NT2/D1 (cell line): ENCODE measurements at regions not wholly inside any gene's neighbourhood (a gene's known extent, or its start where the extent isn't known, plus 50 kb on each side); places are given as distances from the start of the nearest gene placed in this dataset.
"Not testable (repeated sequence)": the region's sequence is repeated elsewhere in the genome, so short reads cannot be mapped to it uniquely, and the experiment has no call there.

Source experiments
- DNase-seq: peaks from one replicate; pipeline ENCODE4 v3.0.0-alpha.2; 2011; ENCODE audit warnings: low read depth, low spot score
- H3K27me3 ChIP-seq: 2 replicates; pipeline ENCODE4 v1.6.0; 2011; ENCODE audit warnings: mild to moderate bottlenecking; ENCODE audit not compliant: insufficient read length, insufficient read depth
- H3K36me3 ChIP-seq: 2 replicates; pipeline ENCODE4 v1.6.1; 2011; ENCODE audit warnings: mild to moderate bottlenecking, low read length, mixed read lengths; ENCODE audit not compliant: insufficient read depth, insufficient read length
- H3K4me1 ChIP-seq: 2 replicates; pipeline ENCODE4 v1.5.1; 2011; ENCODE audit not compliant: insufficient read depth, insufficient read length
- H3K4me3 ChIP-seq: 2 replicates; pipeline ENCODE4 v1.5.1; 2011; ENCODE audit warnings: low read depth; ENCODE audit not compliant: insufficient read length
- H3K9ac ChIP-seq: 2 replicates; pipeline ENCODE4 v1.6.0; 2011; ENCODE audit warnings: low read depth; ENCODE audit not compliant: insufficient read length
- H3K9me3 ChIP-seq: 2 replicates; pipeline ENCODE4 v1.5.1; 2011; ENCODE audit warnings: mild to moderate bottlenecking, low read length; ENCODE audit not compliant: insufficient read depth
- SUZ12 ChIP-seq: IDR thresholded peaks from 2 replicates; pipeline ENCODE4 v1.6.1; 2011; ENCODE audit not compliant: insufficient read length, insufficient read depth; ENCODE audit errors: extremely low read depth
- YY1 ChIP-seq: IDR thresholded peaks from 2 replicates; pipeline ENCODE4 v1.6.1; 2011; ENCODE audit not compliant: insufficient read length, insufficient read depth
- ZNF274 ChIP-seq: IDR thresholded peaks from 2 replicates; pipeline ENCODE4 v1.6.1; 2011; ENCODE audit warnings: mild to moderate bottlenecking, low read depth, low read length

GRCh38 chr5:17374973-17375742 lies 122.9 kb upstream of the TAF11L2 start:
- peak overlapping the region; percentile 64 for H3K9ac ChIP-seq
- H3K4me1 ChIP-seq: no peaks in the 10 kb centered on the region
- no peaks in the 10 kb centered on the region for H3K9me3 ChIP-seq
- peak; percentile 44 for DNase-seq
- TF ChIP-seq SUZ12: no peak
- TF ChIP-seq YY1: no peak
- no peak for TF ChIP-seq ZNF274
- peak overlapping the region; percentile 30 for H3K4me3 ChIP-seq
- H3K27me3 ChIP-seq: no peaks in the 10 kb centered on the region
- H3K36me3 ChIP-seq: no peaks in the 10 kb centered on the region

- H3K9ac ChIP-seq, DNase-seq, H3K4me3 ChIP-seq, H3K9me3 ChIP-seq, H3K36me3 ChIP-seq, H3K4me1 ChIP-seq, H3K27me3 ChIP-seq: not testable (repeated sequence)
Measured at GRCh38 chr5:17375886-17376285, 122.1 kb upstream of the TAF11L2 start.

GRCh38 chr5:17378346-17378997 lies 119.6 kb upstream of the TAF11L2 start:
- Histone ChIP-seq H3K27me3 (no peaks in the 10 kb centered on the region), H3K9ac (no peak overlapping the region), H3K4me1 (no peaks in the 10 kb centered on the region), H3K36me3 (no peaks in the 10 kb centered on the region), H3K4me3 (no peak overlapping the region), H3K9me3 (no peaks in the 10 kb centered on the region)
- DNase-seq: no peak
- no peak for TF ChIP-seq ZNF274
- no peak for TF ChIP-seq SUZ12

GRCh38 chr5:17379100-17379951 lies 118.7 kb upstream of the TAF11L2 start:
- Histone ChIP-seq H3K36me3 (no peaks in the 10 kb centered on the region), H3K9me3 (no peaks in the 10 kb centered on the region), H3K4me3 (no peak overlapping the region), H3K27me3 (no peaks in the 10 kb centered on the region), H3K9ac (no peak overlapping the region), H3K4me1 (no peaks in the 10 kb centered on the region)
- no peak for TF ChIP-seq ZNF274
- no peak for TF ChIP-seq YY1
- no peak for TF ChIP-seq SUZ12
- DNase-seq: no peak

GRCh38 chr5:17381932-17382331 lies 116.1 kb upstream of the TAF11L2 start:
- no peak overlapping the region for H3K4me3 ChIP-seq
- H3K36me3 ChIP-seq: no peaks in the 10 kb centered on the region
- H3K9me3 ChIP-seq: no peaks in the 10 kb centered on the region
- H3K27me3 ChIP-seq: no peaks in the 10 kb centered on the region
- no peak overlapping the region for H3K9ac ChIP-seq
- TF ChIP-seq ZNF274 (no peak), SUZ12 (no peak), YY1 (no peak)
- no peaks in the 10 kb centered on the region for H3K4me1 ChIP-seq
- DNase-seq: no peak

GRCh38 chr5:17383526-17383925 lies 114.5 kb upstream of the TAF11L2 start:
- Histone ChIP-seq H3K9me3 (no peaks in the 10 kb centered on the region), H3K36me3 (no peaks in the 10 kb centered on the region), H3K4me3 (no peak overlapping the region), H3K4me1 (no peaks in the 10 kb centered on the region), H3K27me3 (no peaks in the 10 kb centered on the region), H3K9ac (no peak overlapping the region)
- DNase-seq: no peak
- no peak for TF ChIP-seq SUZ12
- no peak for TF ChIP-seq ZNF274
- TF ChIP-seq YY1: no peak

GRCh38 chr5:17384181-17384580 lies 113.8 kb upstream of the TAF11L2 start:
- Histone ChIP-seq H3K27me3 (no peaks in the 10 kb centered on the region), H3K4me3 (no peak overlapping the region), H3K4me1 (no peaks in the 10 kb centered on the region), H3K9ac (no peak overlapping the region), H3K36me3 (no peaks in the 10 kb centered on the region), H3K9me3 (no peaks in the 10 kb centered on the region)
- no peak for DNase-seq
- TF ChIP-seq YY1 (no peak), SUZ12 (no peak), ZNF274 (no peak)
